Heart left ventricle (tissue), 13 donors: ENCODE measurements at regions not wholly inside any gene's neighbourhood (a gene's known extent, or its start where the extent isn't known, plus 50 kb on each side); places are given as distances from the start of the nearest gene placed in this dataset.

Source experiments
- CTCF ChIP-seq, 12 donors: fragments of 200-600 bp; sonication (generic) in 4 of 12; IDR thresholded peaks; one replicate each; pipeline versions ENCODE4 v1.5.0 to v1.8.0; 2018 to 2022; ENCODE audit warnings: antibody characterized with exemption in 12 of 12, mild to moderate bottlenecking in 5 of 12
- POLR2A ChIP-seq, 2 donors: fragments of 450-650 bp; IDR thresholded peaks; one replicate each; pipeline ENCODE4 v1.6.1; 2017; ENCODE audit warnings: antibody characterized with exemption in 2 of 2, mild to moderate bottlenecking in 2 of 2, moderate library complexity in 2 of 2
- donor health status: ischemic (EF 13 %, LVEDD 7.1; RV severe dilation, severe dysfunction).
- donor health status: DM: no; HTN: yes; CAD: no.
- donor health status: DM: no; HTN: no; CAD: no.
- donor health status: ischemic (EF 25% LVEDD 6.9; RV normal size, moderate dysfunction).
- donor health status: ischemic (EF 25% LVEDD 5.7; RV mildly dilated, moderate dysfunction).
- donor health status: ischemic (EF 35%, LVEDD 5.7; RV mildly dilated, moderate dysfunction).
- donor health status: nonischemic (EF 11% LVEDD 7.7; RV severe dilation, severe dysfunction).
- donor health status: DM: yes; HTN: yes; CAD: no.
- donor health status: PGD.
- donor health status: ischemic (EF 29% LVEDD 5.4; RV normal size, mild dysfunction).
- donor health status: nonischemic (EF 23%, LVEDD 6.1; RV moderate dilation, normal function).

GRCh38 chr1:95370691-95371562 is 136.9 kb downstream of the RWDD3 start:
- TF ChIP-seq CTCF (IDR thresholded peaks at IDR 0.05) (no peak), POLR2A (IDR thresholded peaks at IDR 0.05) (no peak)
